ENCODE measurements at regions not wholly inside any gene's neighbourhood (a gene's known extent, or its start where the extent isn't known, plus 50 kb on each side); places are given as distances from the start of the nearest gene placed in this dataset.
A peak's percentile ranks its signal among the peaks of the same experiment; 100 is the strongest.

GRCh38 chr4:176499518-176499917 lies 179.8 kb downstream of the SPCS3 start:
- no peak for TF ChIP-seq CTCF (IDR thresholded peaks at IDR 0.05; ENCODE audit: insufficient read depth, low read length, missing control alignments)
- POLR2A ChIA-PET, result no interaction called here
- CTCF ChIA-PET, result no interaction called here
- peak; percentile 12 for DNase-seq (ENCODE audit: low read depth, low spot score)
- no peak overlapping the region for H3K4me3 ChIP-seq (ENCODE audit: low read depth, low read length)

GRCh38 chr4:176500894-176501293 lies 181.1 kb downstream of the SPCS3 start:
- no peak overlapping the region for H3K4me3 ChIP-seq (ENCODE audit: low read depth, low read length)
- CTCF ChIA-PET, result no interaction called here
- no peak for TF ChIP-seq CTCF (IDR thresholded peaks at IDR 0.05; ENCODE audit: insufficient read depth, low read length, missing control alignments)
- POLR2A ChIA-PET, result no interaction called here
- no peak for DNase-seq (ENCODE audit: low read depth, low spot score)

- DNase-seq (ENCODE audit: low read depth, low spot score), result no peak
- CTCF ChIA-PET, result no interaction called here
Observed at GRCh38 chr4:176504118-176504517, 184.4 kb downstream of the SPCS3 start.

GRCh38 chr4:176507845-176508533 lies 188.2 kb downstream of the SPCS3 start:
- no peak for TF ChIP-seq CTCF (IDR thresholded peaks at IDR 0.05; ENCODE audit: insufficient read depth, low read length, missing control alignments)
- ChIA-PET CTCF (no interaction called here), POLR2A (no interaction called here)
- DNase-seq (ENCODE audit: low read depth, low spot score), result no peak
- H3K4me3 ChIP-seq (ENCODE audit: low read depth, low read length), result no peak overlapping the region

More at GRCh38 chr4:176504118-176504517, 184.4 kb downstream of the SPCS3 start:
- POLR2A ChIA-PET, result no interaction called here
- no peak for TF ChIP-seq CTCF (IDR thresholded peaks at IDR 0.05; ENCODE audit: insufficient read depth, low read length, missing control alignments)
- H3K4me3 ChIP-seq (ENCODE audit: low read depth, low read length), result no peak overlapping the region

GRCh38 chr4:176508780-176509331 lies 189.1 kb downstream of the SPCS3 start:
- CTCF ChIA-PET, result no interaction called here
- POLR2A ChIA-PET, result no interaction called here

GRCh38 chr4:176525576-176525975 lies 205.8 kb downstream of the SPCS3 start:
- no peak for TF ChIP-seq CTCF (IDR thresholded peaks at IDR 0.05; ENCODE audit: insufficient read depth, low read length, missing control alignments)
- no peak for DNase-seq (ENCODE audit: low read depth, low spot score)
- no peak overlapping the region for H3K4me3 ChIP-seq (ENCODE audit: low read depth, low read length)
- POLR2A ChIA-PET, result no interaction called here
- CTCF ChIA-PET, result no interaction called here

More at GRCh38 chr4:176508780-176509331, 189.1 kb downstream of the SPCS3 start:
- no peak for DNase-seq (ENCODE audit: low read depth, low spot score)
- H3K4me3 ChIP-seq (ENCODE audit: low read depth, low read length), result no peak overlapping the region
- no peak for TF ChIP-seq CTCF (IDR thresholded peaks at IDR 0.05; ENCODE audit: insufficient read depth, low read length, missing control alignments)
